ENCODE measurements at regions not wholly inside any gene's neighbourhood (a gene's known extent, or its start where the extent isn't known, plus 50 kb on each side); places are given as distances from the start of the nearest gene placed in this dataset.

DNA sequence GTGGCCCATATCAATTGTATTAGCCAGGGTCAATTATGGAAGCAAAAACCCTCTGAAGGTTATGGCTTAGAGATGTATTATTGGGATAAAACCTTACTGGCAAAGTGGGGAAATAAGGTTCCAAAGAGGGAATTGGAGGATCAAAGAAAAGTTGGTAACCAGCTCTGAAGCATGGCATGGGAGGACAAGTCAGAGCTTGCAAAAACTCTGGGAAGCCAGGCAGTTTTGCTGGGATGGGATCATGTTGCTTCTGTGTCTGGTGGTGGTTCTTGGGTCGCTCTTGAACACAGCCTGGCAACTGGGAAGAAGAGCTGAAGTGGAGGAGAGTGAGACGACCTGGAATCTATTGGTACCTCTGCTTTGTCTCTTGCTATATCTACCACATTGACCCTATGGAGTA, 162.6 kb downstream of the PMAIP1 start:
- TF ChIP-seq, protein P1, sequence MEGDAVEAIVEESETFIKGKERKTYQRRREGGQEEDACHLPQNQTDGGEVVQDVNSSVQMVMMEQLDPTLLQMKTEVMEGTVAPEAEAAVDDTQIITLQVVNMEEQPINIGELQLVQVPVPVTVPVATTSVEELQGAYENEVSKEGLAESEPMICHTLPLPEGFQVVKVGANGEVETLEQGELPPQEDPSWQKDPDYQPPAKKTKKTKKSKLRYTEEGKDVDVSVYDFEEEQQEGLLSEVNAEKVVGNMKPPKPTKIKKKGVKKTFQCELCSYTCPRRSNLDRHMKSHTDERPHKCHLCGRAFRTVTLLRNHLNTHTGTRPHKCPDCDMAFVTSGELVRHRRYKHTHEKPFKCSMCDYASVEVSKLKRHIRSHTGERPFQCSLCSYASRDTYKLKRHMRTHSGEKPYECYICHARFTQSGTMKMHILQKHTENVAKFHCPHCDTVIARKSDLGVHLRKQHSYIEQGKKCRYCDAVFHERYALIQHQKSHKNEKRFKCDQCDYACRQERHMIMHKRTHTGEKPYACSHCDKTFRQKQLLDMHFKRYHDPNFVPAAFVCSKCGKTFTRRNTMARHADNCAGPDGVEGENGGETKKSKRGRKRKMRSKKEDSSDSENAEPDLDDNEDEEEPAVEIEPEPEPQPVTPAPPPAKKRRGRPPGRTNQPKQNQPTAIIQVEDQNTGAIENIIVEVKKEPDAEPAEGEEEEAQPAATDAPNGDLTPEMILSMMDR (IDR thresholded peaks at IDR 0.05): no peak
- no peak for TF ChIP-seq EP300 (IDR thresholded peaks at IDR 0.05)

All from tibial nerve (tissue), 4 donors.